T-cell (primary cell): ENCODE measurements at regions not wholly inside any gene's neighbourhood (a gene's known extent, or its start where the extent isn't known, plus 50 kb on each side); places are given as distances from the start of the nearest gene placed in this dataset.

Source experiments
- ATAC-seq, 4 experiments: fragments of 200-7000 bp in 3 of 4; fragments of 150-1000 bp in 1 of 4; cut with Tn5 transposase; replicated peaks in 1 of 4; 1 replicate in 3 of 4; 2 replicates in 1 of 4; pipeline ENCODE4 v1.10.0; 2021; ENCODE audit warnings: moderate library complexity in 3 of 4, mild to moderate bottlenecking in 2 of 4, moderate number of reproducible peaks in 1 of 4
- CTCF ChIA-PET, 2 donors: fragments of 300-600 bp; sonication (Branson Sonifier 250); formaldehyde crosslinking; loops; one replicate each; lab custom pipeline; 2022; ENCODE audit warnings: antibody characterized with exemption in 2 of 2; lab: Charles Lee
- POLR2A ChIA-PET, 2 donors: fragments of 300-600 bp; sonication (Branson Sonifier 250); formaldehyde crosslinking; loops; one replicate each; lab custom pipeline; 2022; ENCODE audit warnings: antibody characterized with exemption in 2 of 2; lab: Charles Lee
- DNase-seq, 35 experiments: peaks; one replicate each; pipeline versions ENCODE4 v3.0.0 to v3.0.0-alpha.2; 2013 to 2023
- H3K27ac ChIP-seq: one replicate; pipeline ENCODE4 v1.5.1; 2013; ENCODE audit warnings: low read length
- H3K27me3 ChIP-seq, 2 experiments: replicated peaks in 1 of 2; 1 replicate in 1 of 2; 2 replicates in 1 of 2; pipeline versions ENCODE4 v1.6.1 to v1.7.0; 2013; ENCODE audit warnings: low read length in 1 of 2, mixed read lengths in 1 of 2; ENCODE audit not compliant: control insufficient read depth in 2 of 2, insufficient read depth in 2 of 2; ENCODE audit errors: extremely low read depth in 1 of 2
- H3K36me3 ChIP-seq, 2 donors: 1 replicate in 1 of 2; 2 replicates in 1 of 2; pipeline versions ENCODE4 v1.6.1 to v1.7.0; 2013; ENCODE audit warnings: low read length in 1 of 2; ENCODE audit not compliant: control insufficient read depth in 2 of 2, insufficient read depth in 1 of 2; ENCODE audit errors: extremely low read depth in 1 of 2
- H3K4me1 ChIP-seq, 2 experiments: 1 replicate in 1 of 2; 2 replicates in 1 of 2; pipeline versions ENCODE4 v1.6.1 to v1.7.0; 2013; ENCODE audit warnings: low read length in 2 of 2, mixed read lengths in 1 of 2; ENCODE audit not compliant: insufficient read depth in 2 of 2, control insufficient read depth in 1 of 2; ENCODE audit errors: extremely low read depth in 1 of 2
- H3K4me3 ChIP-seq, 2 donors: 1 replicate in 1 of 2; 2 replicates in 1 of 2; pipeline versions ENCODE4 v1.5.1 to v1.7.0; 2013; ENCODE audit warnings: mild to moderate bottlenecking in 2 of 2, low read length in 1 of 2, moderate library complexity in 1 of 2; ENCODE audit not compliant: control insufficient read depth in 1 of 2; ENCODE audit errors: extremely low read depth in 1 of 2
- H3K9me3 ChIP-seq: 2 replicates; pipeline ENCODE4 v1.7.0; 2013
- H3K27ac Mint-ChIP-seq, 2 donors: one replicate each; pipeline ENCODE4 v1.8.0; 2020 to 2021; ENCODE audit warnings: mild to moderate bottlenecking in 2 of 2, mixed read lengths in 2 of 2
- H3K27me3 Mint-ChIP-seq, 2 donors: one replicate each; pipeline ENCODE4 v1.8.0; 2021 to 2022; ENCODE audit warnings: mixed read lengths in 2 of 2
- H3K36me3 Mint-ChIP-seq: one replicate; pipeline ENCODE4 v1.8.0; 2021; ENCODE audit warnings: mixed read lengths
- H3K4me1 Mint-ChIP-seq, 3 donors: one replicate each; pipeline ENCODE4 v1.8.0; 2020 to 2022; ENCODE audit warnings: mixed read lengths in 3 of 3, mild to moderate bottlenecking in 1 of 3
- H3K4me3 Mint-ChIP-seq, 3 donors: one replicate each; pipeline ENCODE4 v1.8.0; 2020 to 2022; ENCODE audit warnings: mild to moderate bottlenecking in 3 of 3, mixed read lengths in 3 of 3, moderate library complexity in 3 of 3
- H3K9me3 Mint-ChIP-seq, 3 donors: one replicate each; pipeline ENCODE4 v1.8.0; 2020 to 2022; ENCODE audit warnings: mixed read lengths in 3 of 3
- WGBS: methylation state at CpG from one replicate; pipeline ENCODE4 v1.1.5; 2013; ENCODE audit warnings: missing lambda C conversion rate; ENCODE audit not compliant: insufficient coverage; 5-methylcytosine and 5-hydroxymethylcytosine counted together

DNA sequence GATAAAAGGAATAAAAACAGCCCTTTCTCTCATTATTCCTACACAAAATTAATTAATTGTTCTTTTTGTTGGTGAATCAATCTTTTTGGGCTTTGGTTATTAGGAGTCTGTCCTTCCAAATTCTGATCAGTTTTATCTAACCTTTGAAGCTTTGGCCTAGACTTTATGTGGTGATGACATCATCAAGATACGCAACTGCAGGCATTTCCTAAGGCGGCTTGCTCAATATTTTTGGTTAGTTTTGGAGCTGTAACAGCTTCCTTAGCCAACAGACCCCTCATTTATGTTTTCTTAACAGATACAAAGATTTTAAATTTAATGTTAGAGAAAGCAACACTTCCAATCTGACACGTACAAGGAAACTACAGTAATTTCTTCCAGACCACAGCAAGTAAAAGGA is 87.8 kb upstream of the PDE3A start:
- POLR2A ChIA-PET: no interaction called here
- Mint-ChIP-seq H3K4me1 (no peaks in the 10 kb centered on the region), H3K36me3 (no peaks in the 10 kb centered on the region), H3K4me3 (no peak overlapping the region), H3K27ac (no peak overlapping the region), H3K9me3 (peaks cover 0 to 4% (median 0%) of the 10 kb centered on the region in 3 donors), H3K27me3 (no peaks in the 10 kb centered on the region)
- Histone ChIP-seq H3K27me3 (no peaks in the 10 kb centered on the region), H3K27ac (no peak overlapping the region), H3K4me1 (no peaks in the 10 kb centered on the region), H3K9me3 (no peaks in the 10 kb centered on the region), H3K4me3 (no peak overlapping the region), H3K36me3 (no peaks in the 10 kb centered on the region)
- ATAC-seq: no peak
- no CpG with 5 or more reads among the region's 3 CpGs for WGBS
- DNase-seq: no peak
- CTCF ChIA-PET: no interaction called here

DNA sequence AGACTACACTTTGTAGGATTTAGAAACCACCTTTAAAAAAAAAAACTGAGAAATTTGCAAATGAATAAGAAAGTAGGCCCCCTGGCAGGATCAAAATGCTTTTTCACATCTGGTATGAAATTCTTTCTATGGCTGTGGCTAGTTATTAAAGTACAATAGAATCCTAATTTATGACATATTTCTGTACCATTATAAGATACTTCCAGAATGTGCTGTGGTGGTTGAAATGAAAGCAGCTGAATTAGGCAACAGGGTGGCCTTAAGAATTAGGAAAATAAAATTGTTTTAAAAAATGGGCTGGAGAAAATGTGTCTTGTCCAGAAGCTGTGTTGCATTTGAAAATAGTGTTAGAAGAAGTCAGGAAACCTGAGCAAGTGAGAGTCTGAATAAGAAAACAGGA is 85.9 kb upstream of the PDE3A start:
- H3K27me3 Mint-ChIP-seq: no peaks in the 10 kb centered on the region
- H3K9me3 Mint-ChIP-seq: peaks cover 0 to 6% (median 6%) of the 10 kb centered on the region in 3 donors
- H3K4me3 ChIP-seq: no peak overlapping the region
- H3K36me3 ChIP-seq: no peaks in the 10 kb centered on the region
- H3K9me3 ChIP-seq: no peaks in the 10 kb centered on the region
- no peak overlapping the region for H3K4me3 Mint-ChIP-seq
- ChIA-PET CTCF (no interaction called here), POLR2A (no interaction called here)
- no peak overlapping the region for H3K27ac Mint-ChIP-seq
- DNase-seq (no peak), ATAC-seq (no peak)
- H3K36me3 Mint-ChIP-seq: no peaks in the 10 kb centered on the region
- no peaks in the 10 kb centered on the region for H3K27me3 ChIP-seq
- H3K27ac ChIP-seq: no peak overlapping the region
- no peaks in the 10 kb centered on the region for H3K4me1 Mint-ChIP-seq
- no peaks in the 10 kb centered on the region for H3K4me1 ChIP-seq

DNA sequence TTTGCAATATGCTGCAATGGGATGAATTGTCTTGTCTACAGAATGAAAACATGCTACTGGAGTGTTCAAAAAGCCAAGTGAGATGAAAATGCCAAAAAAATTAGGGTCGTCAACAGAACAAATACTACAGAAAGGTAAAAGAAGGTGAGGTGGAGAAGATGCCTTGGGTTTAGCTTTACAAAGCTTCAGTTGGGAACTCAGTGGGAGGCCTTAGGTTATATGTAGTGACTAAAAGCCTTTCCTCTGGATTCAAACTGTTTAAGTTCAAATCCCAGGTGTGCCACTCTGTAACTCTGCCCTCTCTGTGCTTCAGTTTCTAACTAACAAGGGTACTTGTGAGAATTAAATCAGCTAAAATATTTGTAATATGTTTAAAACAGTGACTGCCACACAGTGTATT is 84.9 kb upstream of the PDE3A start:
- ChIA-PET CTCF (no interaction called here), POLR2A (no interaction called here)
- H3K4me3 Mint-ChIP-seq: no peak overlapping the region

DNA sequence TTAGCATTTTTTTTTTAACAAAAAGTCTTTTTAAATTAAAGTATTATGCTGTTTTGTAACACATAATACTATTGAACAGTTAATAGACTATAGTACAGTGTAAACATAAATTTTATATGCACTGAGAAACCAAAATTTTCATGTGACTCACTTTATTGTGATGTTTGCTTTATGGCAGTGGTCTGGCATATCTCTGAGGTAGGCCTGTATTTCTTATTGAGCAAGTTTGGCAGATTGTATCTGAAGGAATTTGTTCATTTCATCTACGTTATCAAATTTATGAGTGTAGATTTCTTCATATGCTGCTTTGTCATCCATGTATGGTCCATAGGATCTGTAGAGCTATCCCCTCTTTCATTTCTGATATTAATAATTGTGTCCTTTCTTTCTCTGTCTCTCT is 78.8 kb upstream of the PDE3A start:
- H3K4me1 Mint-ChIP-seq: no peaks in the 10 kb centered on the region
- ATAC-seq (no peak), DNase-seq (no peak)
- no peak overlapping the region for H3K4me3 Mint-ChIP-seq
- WGBS: no CpG with 5 or more reads among the region's 1 CpG
- POLR2A ChIA-PET: no interaction called here
- Histone ChIP-seq H3K27ac (no peak overlapping the region), H3K9me3 (no peaks in the 10 kb centered on the region), H3K4me3 (no peak overlapping the region), H3K27me3 (no peaks in the 10 kb centered on the region), H3K36me3 (no peaks in the 10 kb centered on the region), H3K4me1 (no peaks in the 10 kb centered on the region)
- CTCF ChIA-PET: no interaction called here
- H3K27ac Mint-ChIP-seq: no peak overlapping the region
- no peaks in the 10 kb centered on the region for H3K36me3 Mint-ChIP-seq
- no peaks in the 10 kb centered on the region for H3K27me3 Mint-ChIP-seq
- H3K9me3 Mint-ChIP-seq: peaks cover 5 to 13% (median 12%) of the 10 kb centered on the region in 3 donors

More for the DNA sequence above, 84.9 kb upstream of the PDE3A start:
- peaks cover 0 to 8% (median 6%) of the 10 kb centered on the region in 3 donors for H3K9me3 Mint-ChIP-seq
- Histone ChIP-seq H3K9me3 (no peaks in the 10 kb centered on the region), H3K27ac (no peak overlapping the region), H3K4me3 (no peak overlapping the region), H3K4me1 (no peaks in the 10 kb centered on the region), H3K36me3 (no peaks in the 10 kb centered on the region), H3K27me3 (no peaks in the 10 kb centered on the region)
- WGBS: 60% methylated on average over 1 of the region's 1 CpG
- no peaks in the 10 kb centered on the region for H3K4me1 Mint-ChIP-seq
- DNase-seq: no peak
- no peaks in the 10 kb centered on the region for H3K27me3 Mint-ChIP-seq
- no peak overlapping the region for H3K27ac Mint-ChIP-seq
- H3K36me3 Mint-ChIP-seq: no peaks in the 10 kb centered on the region
- ATAC-seq: no peak

DNA sequence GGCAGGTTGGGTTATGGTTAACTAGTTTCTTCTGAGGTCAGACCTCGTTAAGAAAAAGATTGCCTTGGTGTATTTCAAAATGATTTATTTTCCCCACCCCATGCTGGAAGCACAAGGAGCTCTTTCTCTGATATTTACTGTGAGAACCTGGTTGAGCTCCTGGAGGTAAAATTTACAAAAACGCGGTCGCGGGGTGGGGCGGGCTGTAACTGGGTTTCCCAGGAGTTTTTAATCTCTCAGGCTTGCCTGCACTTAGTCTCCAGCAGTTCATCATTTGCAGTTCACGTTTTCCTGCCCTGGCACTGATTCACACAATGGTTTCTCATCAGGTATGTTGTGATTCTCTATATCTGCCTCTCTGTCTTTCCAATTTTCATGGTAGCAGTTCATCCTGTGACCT is 67.9 kb upstream of the PDE3A start:
- Histone ChIP-seq H3K4me3 (no peak overlapping the region), H3K27me3 (no peaks in the 10 kb centered on the region), H3K4me1 (no peaks in the 10 kb centered on the region), H3K27ac (no peak overlapping the region), H3K9me3 (peaks cover 2% of the 10 kb centered on the region), H3K36me3 (no peaks in the 10 kb centered on the region)
- ChIA-PET POLR2A (no interaction called here), CTCF (no interaction called here)
- ATAC-seq: no peak
- 100% methylated on average over 5 of the region's 7 CpGs for WGBS
- Mint-ChIP-seq H3K36me3 (no peaks in the 10 kb centered on the region), H3K4me3 (no peak overlapping the region), H3K27me3 (no peaks in the 10 kb centered on the region), H3K9me3 (peaks cover 14 to 36% (median 22%) of the 10 kb centered on the region in 3 donors), H3K4me1 (no peaks in the 10 kb centered on the region), H3K27ac (no peak overlapping the region)
- DNase-seq: no peak

DNA sequence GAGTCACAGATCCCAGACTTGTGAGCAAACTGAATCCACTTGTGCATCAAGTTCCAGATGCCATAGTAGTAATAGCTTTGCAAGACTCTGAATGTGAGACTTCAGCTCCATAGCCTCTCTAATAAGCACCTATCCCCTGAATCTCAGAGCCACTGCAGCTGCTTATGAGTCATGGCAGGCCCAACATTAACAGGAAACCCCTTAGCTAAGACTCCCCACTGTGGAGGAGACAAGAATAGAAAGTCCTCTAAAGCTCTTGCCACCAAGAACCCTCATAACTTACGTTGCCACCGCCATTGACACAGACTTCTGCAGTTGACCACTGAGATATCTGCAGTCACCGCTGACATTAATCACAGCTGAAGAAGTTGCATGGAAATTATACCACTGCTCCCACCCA is 62.9 kb upstream of the PDE3A start:
- POLR2A ChIA-PET: no interaction called here
- ATAC-seq: no peak
- CTCF ChIA-PET: no interaction called here
- Histone ChIP-seq H3K27ac (no peak overlapping the region), H3K36me3 (no peaks in the 10 kb centered on the region), H3K4me3 (no peak overlapping the region), H3K4me1 (no peaks in the 10 kb centered on the region), H3K27me3 (no peaks in the 10 kb centered on the region), H3K9me3 (no peaks in the 10 kb centered on the region)
- H3K27ac Mint-ChIP-seq: no peak overlapping the region
- no peaks in the 10 kb centered on the region for H3K27me3 Mint-ChIP-seq
- WGBS: 100% methylated on average over 1 of the region's 3 CpGs
- no peaks in the 10 kb centered on the region for H3K4me1 Mint-ChIP-seq
- DNase-seq: no peak
- no peaks in the 10 kb centered on the region for H3K36me3 Mint-ChIP-seq
- peaks cover 18 to 32% (median 29%) of the 10 kb centered on the region in 3 donors for H3K9me3 Mint-ChIP-seq
- H3K4me3 Mint-ChIP-seq: no peak overlapping the region

DNA sequence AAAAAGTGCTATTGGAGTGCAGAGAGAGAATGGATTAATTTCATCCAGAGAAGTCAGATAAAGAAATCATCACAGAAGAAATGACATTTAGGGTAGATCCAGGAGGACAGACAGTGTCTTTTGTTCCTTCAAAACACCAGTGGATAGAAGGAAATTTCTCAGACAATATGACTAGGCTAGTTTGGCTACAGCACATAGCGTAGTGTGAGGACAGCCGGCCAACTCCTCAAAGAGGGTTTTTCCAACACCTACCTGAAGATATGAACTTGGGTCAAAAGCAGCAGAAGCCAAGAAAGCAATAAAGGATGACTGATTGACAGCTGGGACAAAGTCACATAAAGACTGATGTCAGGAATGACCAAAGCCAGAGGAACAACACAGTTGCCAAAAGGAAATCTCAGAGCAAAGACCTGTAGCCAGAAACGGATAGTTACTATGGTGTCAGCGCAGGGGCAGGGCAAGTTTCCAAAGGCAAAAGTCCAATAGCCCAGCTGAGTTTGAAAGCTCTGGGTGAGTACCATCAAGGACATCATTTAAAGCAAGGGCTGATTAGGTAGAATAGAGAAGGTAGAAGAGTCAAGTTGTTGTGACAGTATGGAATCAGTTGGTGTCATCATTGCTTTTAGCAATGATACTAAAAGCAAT is 58.7 kb upstream of the PDE3A start:
- no peak overlapping the region for H3K4me3 ChIP-seq
- peaks cover 11 to 29% (median 25%) of the 10 kb centered on the region in 3 donors for H3K9me3 Mint-ChIP-seq
- ChIA-PET CTCF (interaction anchor here in 1 of 2 donors (0.7 kb wide), 1 partner anchor 26 kb away, joined by 7 read pairs; no protein-coding TSS in a partner anchor), POLR2A (no interaction called here)
- H3K4me1 ChIP-seq: no peaks in the 10 kb centered on the region
- H3K9me3 ChIP-seq: no peaks in the 10 kb centered on the region
- 93% methylated on average over 2 of the region's 4 CpGs for WGBS
- no peak overlapping the region for H3K27ac ChIP-seq
- H3K36me3 Mint-ChIP-seq: no peaks in the 10 kb centered on the region
- H3K27me3 Mint-ChIP-seq: no peaks in the 10 kb centered on the region
- no peaks in the 10 kb centered on the region for H3K36me3 ChIP-seq
- no peaks in the 10 kb centered on the region for H3K27me3 ChIP-seq
- DNase-seq: no peak
- H3K4me1 Mint-ChIP-seq: no peaks in the 10 kb centered on the region
- H3K27ac Mint-ChIP-seq: no peak overlapping the region
- ATAC-seq: no peak
- H3K4me3 Mint-ChIP-seq: no peak overlapping the region
